Activated CD4-positive, alpha-beta T cell treated with anti-CD3 and anti-CD28 coated beads for 36 hours (primary cell): ENCODE measurements at regions not wholly inside any gene's neighbourhood (a gene's known extent, or its start where the extent isn't known, plus 50 kb on each side); places are given as distances from the start of the nearest gene placed in this dataset. TPM values are rescaled to one million over a fixed set of nuclear protein-coding genes. Genes with fewer than 3 reads are reported as not detected.

ENCODE experiments used
- ATAC-seq: fragments of 200-7000 bp; cut with Tn5 transposase; one replicate; pipeline ENCODE4 v1.10.0; 2021; ENCODE audit warnings: mild to moderate bottlenecking, moderate library complexity
- CTCF ChIA-PET: fragments of 350-600 bp; sonication (Branson Sonifier 250); formaldehyde crosslinking; loops from one replicate; lab custom pipeline; 2021; ENCODE audit warnings: antibody characterized with exemption; lab: Charles Lee
- POLR2A ChIA-PET: fragments of 350-600 bp; sonication (Branson Sonifier 250); formaldehyde crosslinking; loops from one replicate; lab custom pipeline; 2021; ENCODE audit warnings: antibody characterized with exemption, inconsistent platforms; lab: Charles Lee
- DNase-seq: peaks from one replicate; pipeline ENCODE4 v3.0.0-alpha.2; 2020
- H3K27ac Mint-ChIP-seq: one replicate; pipeline ENCODE4 v1.8.0; 2021; ENCODE audit warnings: mixed read lengths
- H3K27me3 Mint-ChIP-seq: one replicate; pipeline ENCODE4 v1.8.0; 2021; ENCODE audit warnings: mixed read lengths
- H3K36me3 Mint-ChIP-seq: one replicate; pipeline ENCODE4 v1.8.0; 2021; ENCODE audit warnings: low read depth, mixed read lengths
- H3K4me1 Mint-ChIP-seq: one replicate; pipeline ENCODE4 v1.8.0; 2021; ENCODE audit warnings: mixed read lengths
- H3K4me3 Mint-ChIP-seq: one replicate; pipeline ENCODE4 v1.8.0; 2021; ENCODE audit warnings: mild to moderate bottlenecking, moderate library complexity, mixed read lengths
- H3K9me3 Mint-ChIP-seq: one replicate; pipeline ENCODE4 v1.8.0; 2021; ENCODE audit warnings: low read depth, mixed read lengths
- intact Hi-C, 2 experiments: fragments of 100-400 bp; cut with DNase I in 1 of 2; cut with micrococcal nuclease in 1 of 2; formaldehyde crosslinking; loops; one replicate each; pipeline versions ENCODE4 v1.14.2 to v1.15.1; 2022 to 2024; cut with DNase I, micrococcal nuclease
- microRNA-seq: library from miRNA; unstranded; fragments of <30 nt; microRNA quantifications from one replicate; pipeline ENCODE4 v1.2.0, GENCODE V29; 2021; ENCODE audit warnings: borderline replicate concordance

- Mint-ChIP-seq H3K4me3 (no peak overlapping the region), H3K36me3 (no peaks in the 10 kb centered on the region), H3K4me1 (no peaks in the 10 kb centered on the region), H3K9me3 (peaks cover 2% of the 10 kb centered on the region), H3K27me3 (no peaks in the 10 kb centered on the region), H3K27ac (no peak overlapping the region)
- ATAC-seq: no peak
- CTCF ChIA-PET: no interaction called here
- intact Hi-C loops: no loop called here
- POLR2A ChIA-PET: no interaction called here
- no peak for DNase-seq
Observed at GRCh38 chr3:168157099-168157700, 61.5 kb upstream of the GOLIM4 start.

GRCh38 chr3:168156479-168156878 lies 60.8 kb upstream of the GOLIM4 start:
- intact Hi-C loops: no loop called here
- no peak for ATAC-seq
- POLR2A ChIA-PET: no interaction called here
- Mint-ChIP-seq H3K4me3 (no peak overlapping the region), H3K27ac (no peak overlapping the region), H3K9me3 (peaks cover 9% of the 10 kb centered on the region), H3K4me1 (no peaks in the 10 kb centered on the region), H3K36me3 (no peaks in the 10 kb centered on the region), H3K27me3 (no peaks in the 10 kb centered on the region)
- CTCF ChIA-PET: interaction anchor here (0.6 kb wide), 1 partner anchor 68 kb away, joined by 3 read pairs; no protein-coding TSS in a partner anchor
- DNase-seq: no peak

- Mint-ChIP-seq H3K27me3 (no peaks in the 10 kb centered on the region), H3K9me3 (peaks cover 10% of the 10 kb centered on the region), H3K4me1 (no peaks in the 10 kb centered on the region), H3K36me3 (no peaks in the 10 kb centered on the region), H3K27ac (no peak overlapping the region), H3K4me3 (no peak overlapping the region)
- DNase-seq (no peak), ATAC-seq (no peak)
- POLR2A ChIA-PET: no interaction called here
- CTCF ChIA-PET: no interaction called here
- intact Hi-C loops: no loop called here
Observed at GRCh38 chr3:168155303-168155702, 59.6 kb upstream of the GOLIM4 start.

GRCh38 chr3:168154089-168154488 lies 58.4 kb upstream of the GOLIM4 start:
- DNase-seq: no peak
- no peaks in the 10 kb centered on the region for H3K27me3 Mint-ChIP-seq
- CTCF ChIA-PET: interaction anchor here (0.7 to 1.0 kb wide), 3 partner anchors 12 to 1403 kb away, joined by 3 read pairs; no protein-coding TSS in a partner anchor
- no peaks in the 10 kb centered on the region for H3K4me1 Mint-ChIP-seq
- intact Hi-C loops: no loop called here
- POLR2A ChIA-PET: no interaction called here
- H3K4me3 Mint-ChIP-seq: no peak overlapping the region
- H3K36me3 Mint-ChIP-seq: no peaks in the 10 kb centered on the region
- no peak for ATAC-seq
- H3K27ac Mint-ChIP-seq: no peak overlapping the region
- H3K9me3 Mint-ChIP-seq: peaks cover 10% of the 10 kb centered on the region

GRCh38 chr3:168152149-168152548 lies 56.4 kb upstream of the GOLIM4 start:
- Mint-ChIP-seq H3K9me3 (peaks cover 10% of the 10 kb centered on the region), H3K4me1 (no peaks in the 10 kb centered on the region), H3K36me3 (no peaks in the 10 kb centered on the region), H3K27me3 (no peaks in the 10 kb centered on the region), H3K27ac (no peak overlapping the region), H3K4me3 (no peak overlapping the region)
- DNase-seq (no peak), ATAC-seq (no peak)
- intact Hi-C loops: no loop called here
- ChIA-PET CTCF (no interaction called here), POLR2A (no interaction called here)

Small RNA genes lying in the stretch of these regions (microRNA-seq; reads per million reads assigned to microRNA genes)
- not detected for gene MIR551B
